CD14-positive monocyte (primary cell): ENCODE measurements at regions not wholly inside any gene's neighbourhood (a gene's known extent, or its start where the extent isn't known, plus 50 kb on each side); places are given as distances from the start of the nearest gene placed in this dataset.

Experiments used
- DNase-seq, 3 donors: peaks; one replicate each; pipeline ENCODE4 v3.0.0-alpha.2; 2011 to 2022
- H2AFZ ChIP-seq: 2 replicates; pipeline ENCODE4 v1.6.0; 2012; ENCODE audit warnings: mild to moderate bottlenecking, low read depth, low read length, inconsistent platforms; ENCODE audit not compliant: insufficient read depth, poor library complexity, severe bottlenecking
- H3K27ac ChIP-seq, 2 donors: 1 replicate in 1 of 2; 2 replicates in 1 of 2; pipeline ENCODE4 v1.5.1; 2012 to 2013; ENCODE audit warnings: low read length in 2 of 2, control low read depth in 1 of 2, inconsistent platforms in 1 of 2, low read depth in 1 of 2, mild to moderate bottlenecking in 1 of 2
- H3K27me3 ChIP-seq, 2 donors: one replicate each; pipeline versions ENCODE4 v1.6.0 to v1.6.1; 2011 to 2013; ENCODE audit warnings: low read length in 2 of 2; ENCODE audit not compliant: control insufficient read depth in 2 of 2, insufficient read depth in 2 of 2
- H3K36me3 ChIP-seq, 2 donors: replicated peaks in 1 of 2; 1 replicate in 1 of 2; 2 replicates in 1 of 2; pipeline versions ENCODE4 v1.5.1 to v1.6.1; 2012 to 2013; ENCODE audit warnings: low read length in 2 of 2, control low read depth in 1 of 2, inconsistent platforms in 1 of 2, mild to moderate bottlenecking in 1 of 2; ENCODE audit not compliant: insufficient read depth in 2 of 2, control insufficient read depth in 1 of 2
- H3K4me1 ChIP-seq, 2 donors: 1 replicate in 1 of 2; 2 replicates in 1 of 2; pipeline versions ENCODE4 v1.5.1 to v1.6.1; 2012 to 2013; ENCODE audit warnings: low read length in 2 of 2, control low read depth in 1 of 2, inconsistent platforms in 1 of 2, mild to moderate bottlenecking in 1 of 2, moderate library complexity in 1 of 2; ENCODE audit not compliant: insufficient read depth in 2 of 2, control insufficient read depth in 1 of 2
- H3K4me2 ChIP-seq: replicated peaks from 2 replicates; pipeline ENCODE3; 2012; ENCODE audit warnings: low read length, moderate library complexity, mild to moderate bottlenecking; ENCODE audit not compliant: poor library complexity, severe bottlenecking; ENCODE audit errors: extremely low read depth
- H3K4me3 ChIP-seq, 3 experiments: fragments of 200-600 bp in 1 of 3; sonication (generic) in 1 of 3; replicated peaks in 1 of 3; 1 replicate in 2 of 3; 2 replicates in 1 of 3; pipeline ENCODE4 v1.5.1; 2011 to 2013; ENCODE audit warnings: low read length in 3 of 3, mild to moderate bottlenecking in 3 of 3, control low read depth in 2 of 3, low read depth in 2 of 3, inconsistent platforms in 1 of 3, moderate library complexity in 1 of 3
- H3K79me2 ChIP-seq: 2 replicates; pipeline ENCODE4 v1.6.0; 2012; ENCODE audit warnings: mild to moderate bottlenecking, control low read depth, inconsistent platforms, low read length, moderate library complexity; ENCODE audit not compliant: insufficient read depth
- H3K9ac ChIP-seq: 2 replicates; pipeline ENCODE4 v1.6.0; 2017; ENCODE audit warnings: low read length, mild to moderate bottlenecking; ENCODE audit not compliant: insufficient read depth, poor library complexity, severe bottlenecking
- H3K9me3 ChIP-seq, 2 donors: replicated peaks in 1 of 2; 1 replicate in 1 of 2; 2 replicates in 1 of 2; pipeline versions ENCODE4 v1.5.1 to v1.6.1; 2012 to 2013; ENCODE audit warnings: low read length in 2 of 2, control low read depth in 1 of 2; ENCODE audit not compliant: control insufficient read depth in 1 of 2, insufficient read depth in 1 of 2
- H4K20me1 ChIP-seq: 2 replicates; pipeline ENCODE4 v1.6.0; 2012; ENCODE audit warnings: mild to moderate bottlenecking, low read length, control low read depth, moderate library complexity; ENCODE audit not compliant: insufficient read depth
- H3K27ac Mint-ChIP-seq, 7 donors: one replicate each; pipeline ENCODE4 v1.8.0; 2020; ENCODE audit warnings: mild to moderate bottlenecking in 7 of 7, mixed read lengths in 7 of 7, moderate library complexity in 6 of 7, inconsistent platforms in 2 of 7
- H3K27me3 Mint-ChIP-seq, 3 donors: one replicate each; pipeline ENCODE4 v1.8.0; 2021 to 2022; ENCODE audit warnings: low read depth in 3 of 3, mild to moderate bottlenecking in 3 of 3, mixed read lengths in 3 of 3, moderate library complexity in 3 of 3, inconsistent platforms in 1 of 3
- H3K36me3 Mint-ChIP-seq, 2 donors: one replicate each; pipeline ENCODE4 v1.8.0; 2020; ENCODE audit warnings: mixed read lengths in 2 of 2, inconsistent platforms in 1 of 2, mild to moderate bottlenecking in 1 of 2
- H3K4me1 Mint-ChIP-seq: one replicate; pipeline ENCODE4 v1.8.0; 2020; ENCODE audit warnings: mild to moderate bottlenecking, mixed read lengths
- H3K4me3 Mint-ChIP-seq, 2 donors: one replicate each; pipeline ENCODE4 v1.8.0; 2020; ENCODE audit warnings: mild to moderate bottlenecking in 2 of 2, mixed read lengths in 2 of 2, moderate library complexity in 1 of 2
- H3K9me3 Mint-ChIP-seq, 7 donors: one replicate each; pipeline ENCODE4 v1.8.0; 2020 to 2022; ENCODE audit warnings: mixed read lengths in 7 of 7, mild to moderate bottlenecking in 6 of 7, moderate library complexity in 6 of 7, inconsistent platforms in 2 of 7
- CTCF ChIP-seq: fragments of 200-600 bp; IDR thresholded peaks from one replicate; pipeline ENCODE4 v1.8.0; 2022; ENCODE audit warnings: antibody characterized with exemption, mild to moderate bottlenecking
- WGBS: methylation state at CpG from one replicate; pipeline ENCODE4 v1.1.5; 2013; ENCODE audit warnings: missing lambda C conversion rate; ENCODE audit not compliant: insufficient coverage; 5-methylcytosine and 5-hydroxymethylcytosine counted together
- intact Hi-C, 2 donors: fragments of 100-400 bp; cut with micrococcal nuclease; formaldehyde crosslinking; loops; one replicate each; pipeline versions ENCODE4 v1.15.0 to v1.15.1; 2023

- H3K4me3 Mint-ChIP-seq, result no peak overlapping the region
- peaks cover 0 to 5% of the 10 kb centered on the region in 2 donors for H3K9me3 ChIP-seq
- H3K27me3 ChIP-seq, result no peaks in the 10 kb centered on the region
- H3K27ac ChIP-seq, result no peak overlapping the region
- no peak for TF ChIP-seq CTCF
- H3K4me1 ChIP-seq, result no peaks in the 10 kb centered on the region
- intact Hi-C loops, result no loop called here
- DNase-seq, result no peak
- H3K27me3 Mint-ChIP-seq, result peaks cover 0 to 4% (median 0%) of the 10 kb centered on the region in 3 donors
- no peaks in the 10 kb centered on the region for H3K79me2 ChIP-seq
- H3K9me3 Mint-ChIP-seq, result peaks cover 0 to 6% (median 2%) of the 10 kb centered on the region in 7 donors
- H3K36me3 Mint-ChIP-seq, result no peaks in the 10 kb centered on the region
- no peaks in the 10 kb centered on the region for H3K36me3 ChIP-seq
- no peak overlapping the region for H3K27ac Mint-ChIP-seq
- no peak overlapping the region for H3K4me3 ChIP-seq
- H2AFZ ChIP-seq, result no peak overlapping the region
- H4K20me1 ChIP-seq, result no peaks in the 10 kb centered on the region
- H3K4me2 ChIP-seq, result no peak overlapping the region
- no peak overlapping the region for H3K9ac ChIP-seq
- no peaks in the 10 kb centered on the region for H3K4me1 Mint-ChIP-seq
- no CpG with 5 or more reads among the region's 2 CpGs for WGBS
These were observed 51.2 kb upstream of the HCCS start for GRCh38 chrX:11059933-11060332.
